GM12891 (cell line): ENCODE measurements at regions not wholly inside any gene's neighbourhood (a gene's known extent, or its start where the extent isn't known, plus 50 kb on each side); places are given as distances from the start of the nearest gene placed in this dataset.

Source experiments
- POLR2A ChIP-seq: IDR thresholded peaks from 2 replicates; pipeline ENCODE4 v1.6.1; 2011; ENCODE audit warnings: low read depth, low read length, control low read depth
- POLR2AphosphoS5 ChIP-seq: IDR thresholded peaks from 2 replicates; pipeline ENCODE4 v1.6.1; 2011; ENCODE audit warnings: low read depth, low read length, control low read depth

DNA sequence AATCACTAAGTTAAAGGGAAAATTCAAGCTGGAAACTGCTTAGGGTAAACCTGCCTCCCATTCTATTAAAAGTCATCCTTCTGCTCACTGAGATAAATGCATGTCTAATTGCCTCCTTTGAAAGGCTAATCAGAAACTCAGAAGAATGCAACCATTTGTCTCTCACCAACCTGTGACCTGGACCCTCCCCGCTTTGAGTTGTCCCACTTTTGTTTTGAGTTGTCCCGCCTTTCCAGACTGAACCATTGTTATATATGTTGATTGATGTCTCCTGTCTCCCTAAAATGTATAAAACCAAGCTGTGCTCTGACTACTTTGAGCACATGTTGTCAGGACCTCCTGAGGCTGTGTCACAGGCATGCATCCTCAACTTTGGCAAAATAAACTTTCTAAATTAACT, 378.4 kb downstream of the KIF20B start:
- TF ChIP-seq POLR2AphosphoS5 (no peak), POLR2A (no peak)
